ENCODE measurements at regions not wholly inside any gene's neighbourhood (a gene's known extent, or its start where the extent isn't known, plus 50 kb on each side); places are given as distances from the start of the nearest gene placed in this dataset.

DNA sequence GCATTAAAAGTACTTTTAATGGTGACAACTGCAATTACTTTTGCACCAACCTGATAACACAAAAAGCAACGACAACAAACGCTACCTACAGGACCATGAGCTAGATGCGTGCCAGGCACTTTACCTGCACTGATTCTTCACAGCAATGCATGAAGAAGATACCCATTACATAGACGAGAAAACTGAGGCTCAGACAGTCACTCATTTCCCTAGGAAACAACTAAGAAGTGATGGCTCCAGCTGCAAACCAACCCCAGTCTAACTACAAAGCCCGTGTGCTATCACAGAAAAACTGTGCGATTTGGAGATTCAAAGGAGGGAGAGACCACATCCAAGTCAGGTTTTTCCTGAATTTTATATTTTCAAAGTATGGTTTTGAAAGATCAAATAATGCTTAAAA is 80.1 kb upstream of the TP53I11 start:
- H3K4me3 ChIP-seq (ENCODE audit: low read depth, low read length): no peak overlapping the region
- H3K36me3 ChIP-seq (ENCODE audit: control insufficient read depth, insufficient read depth, low read length): no peaks in the 10 kb centered on the region
- H3K27me3 ChIP-seq (ENCODE audit: control insufficient read depth, insufficient read depth, low read length): peaks cover 42% of the 10 kb centered on the region
- no peak for DNase-seq (ENCODE audit: low read depth)
- TF ChIP-seq, protein P1, sequence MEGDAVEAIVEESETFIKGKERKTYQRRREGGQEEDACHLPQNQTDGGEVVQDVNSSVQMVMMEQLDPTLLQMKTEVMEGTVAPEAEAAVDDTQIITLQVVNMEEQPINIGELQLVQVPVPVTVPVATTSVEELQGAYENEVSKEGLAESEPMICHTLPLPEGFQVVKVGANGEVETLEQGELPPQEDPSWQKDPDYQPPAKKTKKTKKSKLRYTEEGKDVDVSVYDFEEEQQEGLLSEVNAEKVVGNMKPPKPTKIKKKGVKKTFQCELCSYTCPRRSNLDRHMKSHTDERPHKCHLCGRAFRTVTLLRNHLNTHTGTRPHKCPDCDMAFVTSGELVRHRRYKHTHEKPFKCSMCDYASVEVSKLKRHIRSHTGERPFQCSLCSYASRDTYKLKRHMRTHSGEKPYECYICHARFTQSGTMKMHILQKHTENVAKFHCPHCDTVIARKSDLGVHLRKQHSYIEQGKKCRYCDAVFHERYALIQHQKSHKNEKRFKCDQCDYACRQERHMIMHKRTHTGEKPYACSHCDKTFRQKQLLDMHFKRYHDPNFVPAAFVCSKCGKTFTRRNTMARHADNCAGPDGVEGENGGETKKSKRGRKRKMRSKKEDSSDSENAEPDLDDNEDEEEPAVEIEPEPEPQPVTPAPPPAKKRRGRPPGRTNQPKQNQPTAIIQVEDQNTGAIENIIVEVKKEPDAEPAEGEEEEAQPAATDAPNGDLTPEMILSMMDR (IDR thresholded peaks at IDR 0.05; ENCODE audit: insufficient read depth, low read length, poor library complexity, severe bottlenecking): no peak

DNA sequence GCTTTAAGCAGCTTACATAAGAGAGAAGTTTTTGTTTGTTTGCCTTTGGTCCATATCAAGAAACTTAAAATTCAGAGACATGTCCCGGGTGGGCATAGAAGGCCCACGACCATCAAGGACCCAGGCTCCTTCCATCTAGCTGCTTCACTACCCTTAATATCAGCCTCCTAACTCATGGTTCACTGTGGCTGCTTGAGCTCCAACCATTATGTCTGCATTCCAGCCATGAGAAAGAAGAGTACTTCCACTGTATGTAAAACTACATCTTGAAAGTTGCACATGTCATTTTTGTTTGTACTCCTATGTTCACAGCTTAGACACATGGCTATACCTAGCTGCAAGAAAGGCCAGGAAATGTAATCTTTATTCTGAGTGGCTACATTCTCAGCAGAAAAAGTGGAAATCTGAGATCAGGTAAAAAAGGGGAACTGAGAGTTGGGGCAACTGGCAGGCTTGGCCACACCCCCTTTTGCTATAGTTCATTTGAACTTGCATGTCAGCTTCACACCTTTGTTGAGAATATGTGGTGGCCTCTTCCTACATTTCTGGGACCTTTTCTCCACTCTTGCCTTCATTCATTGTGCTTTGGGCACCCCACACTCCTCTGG is 81.3 kb upstream of the TP53I11 start:
- no peak for DNase-seq (ENCODE audit: low read depth)
- no peak overlapping the region for H3K4me3 ChIP-seq (ENCODE audit: low read depth, low read length)
- TF ChIP-seq, protein P1 (IDR thresholded peaks at IDR 0.05; ENCODE audit: insufficient read depth, low read length, poor library complexity, severe bottlenecking): no peak
- peaks cover 41% of the 10 kb centered on the region for H3K27me3 ChIP-seq (ENCODE audit: control insufficient read depth, insufficient read depth, low read length)
- H3K36me3 ChIP-seq (ENCODE audit: control insufficient read depth, insufficient read depth, low read length): no peaks in the 10 kb centered on the region

DNA sequence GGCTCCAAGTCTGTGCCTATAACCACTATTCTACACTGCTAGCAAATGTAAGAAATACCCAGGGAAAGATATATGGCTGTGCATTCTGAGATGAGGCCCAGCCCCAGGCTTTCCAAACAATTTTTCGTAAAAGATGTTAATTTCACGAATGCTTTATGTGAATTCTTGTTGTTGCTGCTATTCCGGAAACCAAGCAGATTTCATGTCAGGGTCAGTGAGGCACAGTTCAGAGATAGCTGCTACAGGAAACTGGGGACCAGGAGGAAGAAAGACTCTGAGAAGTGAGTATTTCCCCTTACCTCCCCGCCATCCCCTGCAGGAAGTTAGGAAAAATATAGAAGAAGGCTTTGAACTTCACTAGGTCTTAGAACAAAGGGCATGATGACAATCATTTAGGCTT is 84.7 kb upstream of the TP53I11 start:
- Histone ChIP-seq H3K36me3 (ENCODE audit: control insufficient read depth, insufficient read depth, low read length) (no peaks in the 10 kb centered on the region), H3K4me3 (ENCODE audit: low read depth, low read length) (no peak overlapping the region), H3K27me3 (ENCODE audit: control insufficient read depth, insufficient read depth, low read length) (peaks cover 25% of the 10 kb centered on the region)
- TF ChIP-seq, protein P1 (IDR thresholded peaks at IDR 0.05; ENCODE audit: insufficient read depth, low read length, poor library complexity, severe bottlenecking): no peak
- DNase-seq (ENCODE audit: low read depth): no peak

DNA sequence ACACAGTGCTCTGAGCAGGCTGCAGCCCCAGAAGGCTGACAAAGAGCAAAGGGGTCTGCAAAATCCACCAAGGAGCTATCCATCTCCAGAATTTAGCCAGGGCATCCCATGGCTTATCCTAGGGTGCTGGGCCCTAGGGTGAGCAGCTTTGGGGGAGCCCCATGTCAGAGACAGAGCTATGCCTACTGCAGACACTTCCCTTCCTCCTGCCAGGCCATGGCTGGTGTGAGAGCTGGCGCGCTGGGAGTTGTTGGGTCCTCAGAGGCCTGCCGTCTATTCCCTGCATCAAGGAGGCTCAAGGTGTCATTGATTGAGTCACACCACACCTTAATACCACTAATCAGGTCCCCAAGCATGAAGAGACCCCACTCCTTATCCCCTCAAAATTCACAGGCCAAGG is 85.3 kb upstream of the TP53I11 start:
- no peaks in the 10 kb centered on the region for H3K36me3 ChIP-seq (ENCODE audit: control insufficient read depth, insufficient read depth, low read length)
- DNase-seq (ENCODE audit: low read depth): no peak
- no peak overlapping the region for H3K4me3 ChIP-seq (ENCODE audit: low read depth, low read length)
- H3K27me3 ChIP-seq (ENCODE audit: control insufficient read depth, insufficient read depth, low read length): peaks cover 25% of the 10 kb centered on the region
- TF ChIP-seq, protein P1 (IDR thresholded peaks at IDR 0.05; ENCODE audit: insufficient read depth, low read length, poor library complexity, severe bottlenecking): no peak

DNA sequence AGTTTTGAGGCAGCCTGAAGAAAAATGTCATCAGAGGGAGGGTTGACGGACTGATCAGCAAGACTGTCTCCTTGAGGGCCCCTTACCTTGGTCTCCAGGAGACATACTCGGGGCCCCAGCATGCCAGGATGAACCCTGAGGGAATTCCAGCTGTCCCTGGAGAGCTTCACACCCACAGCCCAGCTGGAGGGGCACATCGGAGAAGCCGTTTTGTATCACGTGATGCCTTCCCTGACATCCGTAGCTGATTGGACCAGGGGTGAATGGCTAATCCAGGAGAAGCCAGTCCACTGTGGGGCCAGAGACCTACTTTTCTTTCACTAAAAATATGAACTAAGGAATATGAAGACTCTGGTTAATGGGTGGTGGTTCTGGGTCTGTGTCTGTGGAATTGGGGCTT is 86.0 kb upstream of the TP53I11 start:
- Histone ChIP-seq H3K4me3 (ENCODE audit: low read depth, low read length) (no peak overlapping the region), H3K36me3 (ENCODE audit: control insufficient read depth, insufficient read depth, low read length) (no peaks in the 10 kb centered on the region), H3K27me3 (ENCODE audit: control insufficient read depth, insufficient read depth, low read length) (peaks cover 27% of the 10 kb centered on the region)
- TF ChIP-seq, protein P1 (IDR thresholded peaks at IDR 0.05; ENCODE audit: insufficient read depth, low read length, poor library complexity, severe bottlenecking): no peak
- no peak for DNase-seq (ENCODE audit: low read depth)

DNA sequence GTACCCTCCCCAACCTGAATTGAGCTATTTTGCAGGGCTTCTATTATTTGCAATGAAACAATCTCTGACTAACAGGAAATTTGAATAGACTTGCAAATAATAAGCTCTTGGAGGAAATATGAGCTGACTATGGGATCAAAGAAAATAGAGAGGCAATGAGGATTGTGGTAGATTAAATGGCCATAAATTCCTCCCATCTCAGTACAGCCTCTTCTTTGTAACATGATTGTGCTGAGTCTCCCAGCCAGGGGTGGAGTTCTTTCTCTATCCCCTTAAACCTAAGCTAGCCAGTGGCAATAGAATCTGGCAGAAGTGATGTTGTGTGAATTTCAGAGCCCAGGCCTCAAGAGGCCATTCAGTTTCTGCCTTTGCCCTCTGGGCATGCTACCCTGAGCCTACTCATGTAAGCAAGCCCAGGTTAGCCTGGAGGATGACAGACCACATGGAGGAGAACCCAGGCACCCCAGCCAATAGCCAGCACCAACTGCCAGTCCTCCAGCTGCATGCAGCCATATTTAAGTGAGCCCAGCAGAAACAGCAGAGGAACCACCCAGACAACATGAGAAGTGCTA is 86.8 kb upstream of the TP53I11 start:
- Histone ChIP-seq H3K36me3 (ENCODE audit: control insufficient read depth, insufficient read depth, low read length) (no peaks in the 10 kb centered on the region), H3K27me3 (ENCODE audit: control insufficient read depth, insufficient read depth, low read length) (peaks cover 27% of the 10 kb centered on the region), H3K4me3 (ENCODE audit: low read depth, low read length) (no peak overlapping the region)
- DNase-seq (ENCODE audit: low read depth): no peak
- TF ChIP-seq, protein P1 (IDR thresholded peaks at IDR 0.05; ENCODE audit: insufficient read depth, low read length, poor library complexity, severe bottlenecking): no peak

Data from kidney epithelial cell (primary cell).